NOMO-1 (cell line): ENCODE measurements at regions not wholly inside any gene's neighbourhood (a gene's known extent, or its start where the extent isn't known, plus 50 kb on each side); places are given as distances from the start of the nearest gene placed in this dataset.

Source experiments
- DNase-seq, 2 experiments: peaks; one replicate each; lab custom pipeline; 2025; ENCODE audit not compliant: unreplicated experiment in 2 of 2; lab: John Stamatoyannopoulos, UW

DNA sequence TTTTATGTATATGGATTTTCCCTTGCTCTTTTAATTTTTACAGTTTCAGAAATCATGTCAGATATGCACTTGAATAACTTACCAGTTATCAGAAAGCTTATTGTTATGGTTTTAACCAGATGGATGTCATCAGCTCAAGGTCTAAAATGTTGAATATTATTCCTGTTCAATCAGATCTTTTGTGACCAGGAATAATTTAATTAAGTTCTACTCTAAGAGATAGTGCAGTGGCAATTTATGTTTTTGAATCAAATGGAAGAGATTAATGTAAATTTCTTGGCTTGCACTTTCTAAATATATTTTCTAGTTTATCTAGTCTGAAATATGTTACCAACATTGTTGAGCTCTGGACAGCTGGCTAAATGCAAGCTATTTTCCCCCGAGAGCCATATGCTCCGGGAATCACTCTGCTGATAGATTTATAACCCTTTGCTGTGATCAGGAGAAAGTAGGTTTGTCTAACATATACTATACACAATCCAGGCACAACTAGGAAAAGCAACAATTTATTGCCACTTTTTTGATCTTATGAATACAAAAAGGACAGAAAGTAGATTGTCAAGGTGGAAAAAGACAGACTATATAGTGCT lies 76.8 kb upstream of the CD96 start:
- DNase-seq = no peak

DNA sequence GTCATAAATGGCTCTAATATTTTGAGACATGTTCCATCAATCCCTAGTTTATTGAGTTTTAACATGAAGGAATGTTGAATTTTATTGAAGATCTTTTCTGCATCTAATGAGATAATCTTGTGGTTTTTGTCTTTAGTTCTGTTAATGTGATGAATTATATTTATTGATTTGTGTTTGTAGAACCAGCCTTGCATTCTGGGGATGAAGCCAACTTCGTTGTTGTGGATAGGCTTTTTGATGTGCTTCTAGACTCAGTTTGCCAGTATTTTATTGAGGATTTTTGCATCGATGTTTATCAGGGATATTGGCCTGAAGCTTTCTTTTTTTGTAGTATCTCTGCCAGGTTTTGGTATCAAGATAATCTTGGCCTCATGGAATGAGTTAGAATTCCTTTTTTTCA lies 72.0 kb upstream of the CD96 start:
- DNase-seq = no peak

DNA sequence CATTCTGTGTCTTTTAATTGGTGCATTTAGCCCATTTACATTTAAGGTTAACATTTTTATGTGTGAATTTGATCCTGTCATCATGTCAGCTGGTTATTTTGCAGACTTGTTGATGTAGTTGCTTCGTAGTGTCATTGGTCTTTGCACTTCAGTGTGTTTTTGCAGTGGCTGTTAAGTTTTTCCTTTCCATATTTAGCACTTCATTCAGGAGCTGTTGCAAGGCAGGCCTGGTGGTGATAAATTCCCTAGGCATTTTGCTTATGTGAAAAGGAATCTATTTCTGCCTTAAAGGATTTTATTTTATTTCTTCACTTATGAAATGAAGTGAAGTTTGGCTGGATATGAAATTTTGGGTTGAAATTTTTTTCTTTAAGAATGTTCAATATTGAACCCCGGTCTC lies 70.2 kb upstream of the CD96 start:
- DNase-seq = no peak

DNA sequence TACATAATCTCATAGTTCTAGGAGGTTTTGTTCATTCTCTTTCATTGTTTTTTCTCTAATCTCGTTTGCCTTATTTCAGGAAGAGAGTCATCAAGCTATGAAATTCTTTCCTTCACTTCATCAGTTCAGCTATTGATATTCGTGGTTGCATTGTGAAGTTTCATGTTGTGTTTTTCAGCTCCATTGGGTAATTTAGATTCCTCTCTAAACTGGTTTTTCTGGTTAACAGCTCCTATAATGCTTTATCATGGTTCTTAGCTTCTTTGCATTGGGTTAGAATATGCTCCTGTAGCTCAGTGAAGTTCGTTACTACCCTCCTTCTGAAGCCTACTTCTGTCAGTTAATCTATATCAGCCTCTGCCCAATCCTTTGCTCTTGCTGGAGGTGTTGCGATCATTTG lies 69.4 kb upstream of the CD96 start:
- no peak for DNase-seq

DNA sequence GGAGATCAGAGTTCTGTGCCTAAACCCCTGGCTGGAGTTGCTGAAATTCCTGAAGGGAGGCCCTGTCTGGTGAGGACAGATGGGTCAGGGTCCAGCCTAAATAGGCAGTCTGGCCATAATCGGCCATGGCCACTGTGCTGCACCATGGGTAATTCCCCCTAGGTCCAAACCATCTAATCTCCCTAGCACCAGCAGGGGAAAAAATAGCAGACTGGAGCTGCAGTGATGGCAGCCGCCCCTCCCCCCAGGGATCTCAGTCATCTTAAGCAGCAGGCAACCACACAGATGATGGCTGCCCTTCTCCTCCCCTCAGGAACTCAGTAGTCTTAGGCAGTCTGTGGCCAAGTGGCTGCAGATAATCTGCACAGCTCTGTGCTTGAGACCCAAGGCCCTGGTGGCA lies 68.4 kb upstream of the CD96 start:
- DNase-seq = no peak

DNA sequence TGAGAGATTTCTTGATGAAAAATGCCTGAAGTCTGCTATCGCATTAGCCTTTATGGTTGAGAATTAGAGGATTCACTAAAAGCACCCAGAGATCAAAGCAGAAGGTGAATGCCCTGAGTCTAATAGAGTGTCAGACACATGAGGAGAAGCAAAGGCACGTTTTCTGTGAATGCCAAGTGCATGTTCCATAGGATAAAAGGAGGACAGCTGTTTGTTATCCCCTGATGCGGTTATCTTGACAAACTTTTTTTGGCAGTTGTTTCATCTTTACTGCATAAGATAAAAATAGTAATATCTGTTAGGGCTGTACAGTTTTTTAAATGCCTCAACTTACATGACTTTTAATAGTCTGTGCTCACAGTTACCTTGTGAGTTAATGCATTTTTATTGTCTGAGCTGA lies 65.3 kb upstream of the CD96 start:
- DNase-seq = no peak

DNA sequence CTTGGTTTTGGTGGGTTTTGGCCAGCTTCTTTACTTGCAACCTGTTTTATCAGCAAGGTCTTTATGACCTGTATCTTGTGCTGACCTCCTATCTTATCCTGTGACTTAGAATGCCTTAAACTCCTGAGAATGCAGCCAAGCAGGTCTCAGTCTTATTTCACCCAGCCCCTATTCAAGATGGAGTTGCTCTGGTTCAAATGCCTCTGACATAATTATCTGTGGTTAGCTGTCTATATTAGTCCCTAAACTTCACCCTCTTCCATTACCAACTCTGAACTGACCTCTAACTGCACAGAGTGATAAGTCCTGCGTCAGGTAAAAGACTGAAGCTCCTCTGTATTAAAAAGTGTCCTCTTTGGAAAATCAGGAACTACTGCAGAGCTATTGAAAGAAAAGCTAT lies 61.9 kb upstream of the CD96 start:
- DNase-seq = no peak

DNA sequence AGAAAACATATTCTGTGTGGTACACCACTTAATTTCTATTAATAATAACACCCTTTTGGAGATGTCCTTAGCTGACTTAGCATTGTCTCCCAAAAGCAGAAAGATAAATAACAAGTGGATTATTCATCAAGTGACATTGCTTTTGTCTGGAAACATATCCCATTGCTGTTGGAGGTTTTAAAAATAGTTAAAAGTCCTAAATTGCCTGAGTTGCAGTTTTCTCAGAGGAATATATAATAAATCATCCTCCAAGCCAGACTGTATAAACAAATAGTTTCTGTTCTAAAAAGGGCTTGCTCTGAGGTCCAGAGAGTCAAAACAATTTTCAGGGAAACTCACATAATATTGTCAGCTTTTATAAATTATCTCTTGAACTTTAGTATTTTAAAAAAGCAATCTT lies 60.4 kb upstream of the CD96 start:
- DNase-seq = no peak

DNA sequence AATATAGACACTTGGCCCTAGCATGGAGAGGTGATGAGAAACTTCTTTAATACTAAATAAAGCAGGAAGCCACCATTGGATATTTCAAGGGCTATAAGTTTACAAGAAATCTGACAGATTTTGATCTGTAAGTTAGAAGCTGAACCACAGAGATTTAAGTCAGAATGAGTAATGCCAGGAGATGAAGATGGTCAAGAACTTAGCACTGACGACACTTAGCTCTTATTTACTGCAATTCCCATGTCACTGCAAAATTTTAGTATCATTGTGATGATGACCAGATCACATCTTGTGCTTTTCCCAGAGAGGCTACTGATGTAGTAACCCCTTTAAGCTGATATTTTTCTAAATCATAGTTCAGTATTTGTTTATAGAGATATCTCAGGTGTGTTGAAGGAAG lies 59.4 kb upstream of the CD96 start:
- DNase-seq = no peak

DNA sequence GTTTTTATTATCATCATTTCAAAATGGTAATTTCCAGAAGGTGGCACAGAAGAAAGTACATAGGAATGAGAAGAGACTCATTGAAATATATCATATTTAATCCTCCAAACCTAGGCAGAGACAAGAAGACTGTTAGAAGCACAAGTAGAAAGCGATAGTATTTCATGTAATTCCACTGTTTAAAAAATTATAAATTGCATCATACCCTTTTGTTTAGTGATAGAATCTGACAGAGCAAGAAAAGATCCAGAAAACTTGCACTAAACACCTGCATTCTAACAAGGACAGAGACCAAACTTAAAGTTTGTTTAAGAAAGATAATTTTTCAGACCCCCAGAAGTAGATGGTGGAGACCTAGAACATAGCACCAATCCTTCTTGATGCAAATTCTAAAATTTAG lies 56.9 kb upstream of the CD96 start:
- no peak for DNase-seq
